HG02970 (cell line): ENCODE measurements at regions not wholly inside any gene's neighbourhood (a gene's known extent, or its start where the extent isn't known, plus 50 kb on each side); places are given as distances from the start of the nearest gene placed in this dataset.

Experiments
- ATAC-seq: cut with Tn5 transposase; IDR thresholded peaks from one replicate; pipeline ENCODE4 v1.9.1; 2021; ENCODE audit warnings: mild to moderate bottlenecking, moderate library complexity, moderate number of reproducible peaks; ENCODE audit not compliant: unreplicated experiment, low FRiP score

- peak; percentile 62 for ATAC-seq
Observed at GRCh38 chr5:160508780-160509361, 87.2 kb downstream of the PTTG1 start.

- ATAC-seq, result no peak
Observed at GRCh38 chr5:160511280-160511929, 89.8 kb downstream of the PTTG1 start.
